HG03108 (cell line): ENCODE measurements at regions not wholly inside any gene's neighbourhood (a gene's known extent, or its start where the extent isn't known, plus 50 kb on each side); places are given as distances from the start of the nearest gene placed in this dataset.
"Not testable (repeated sequence)": the region's sequence is repeated elsewhere in the genome, so short reads cannot be mapped to it uniquely, and the experiment has no call there.

ENCODE experiments used
- ATAC-seq: cut with Tn5 transposase; IDR thresholded peaks from one replicate; pipeline ENCODE4 v1.9.1; 2021; ENCODE audit warnings: moderate library complexity; ENCODE audit not compliant: unreplicated experiment

DNA sequence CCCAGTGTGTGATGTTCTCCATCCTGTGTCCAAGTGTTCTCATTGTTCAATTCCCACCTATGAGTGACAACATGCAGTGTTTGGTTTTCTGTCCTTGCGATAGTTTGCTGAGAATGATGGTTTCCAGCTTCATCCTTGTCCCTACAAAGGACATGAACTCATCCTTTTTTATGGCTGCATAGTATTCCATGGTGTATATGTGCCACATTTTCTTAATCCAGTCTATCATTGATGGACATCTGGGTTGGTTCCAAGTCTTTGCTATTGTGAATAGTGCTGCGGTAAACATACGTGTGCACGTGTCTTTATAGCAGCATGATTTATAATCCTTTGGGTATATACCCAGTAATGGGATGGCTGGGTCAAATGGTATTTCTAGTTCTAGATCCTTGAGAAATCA lies 134.3 kb downstream of the CCDC71L start:
- not testable (repeated sequence) for ATAC-seq

GRCh38 chr7:106524690-106525059 lies 136.3 kb downstream of the CCDC71L start:
- no peak for ATAC-seq

GRCh38 chr7:106523482-106523881 lies 137.5 kb downstream of the CCDC71L start:
- ATAC-seq: no peak

DNA sequence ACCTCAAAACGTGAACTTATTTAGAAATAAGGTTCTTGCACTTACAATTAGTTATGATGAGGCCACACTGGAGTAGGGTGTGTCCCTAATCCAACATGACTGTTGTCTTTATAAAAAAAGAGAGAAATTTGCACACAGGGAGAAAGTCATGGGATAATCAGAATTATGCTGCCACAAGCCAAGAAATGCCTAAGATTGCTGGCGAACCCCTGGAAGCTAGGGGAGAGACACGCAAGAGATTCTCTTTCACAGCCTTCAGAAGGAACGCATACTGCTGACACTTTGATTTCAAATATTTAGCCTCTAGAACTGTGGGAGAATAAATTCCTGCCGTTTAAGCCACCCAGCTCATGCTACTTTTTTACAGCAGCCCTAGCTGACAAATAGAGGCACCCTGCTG lies 138.3 kb downstream of the CCDC71L start:
- ATAC-seq: no peak

- ATAC-seq: no peak
Measured at GRCh38 chr7:106521541-106521940, 139.4 kb downstream of the CCDC71L start.

DNA sequence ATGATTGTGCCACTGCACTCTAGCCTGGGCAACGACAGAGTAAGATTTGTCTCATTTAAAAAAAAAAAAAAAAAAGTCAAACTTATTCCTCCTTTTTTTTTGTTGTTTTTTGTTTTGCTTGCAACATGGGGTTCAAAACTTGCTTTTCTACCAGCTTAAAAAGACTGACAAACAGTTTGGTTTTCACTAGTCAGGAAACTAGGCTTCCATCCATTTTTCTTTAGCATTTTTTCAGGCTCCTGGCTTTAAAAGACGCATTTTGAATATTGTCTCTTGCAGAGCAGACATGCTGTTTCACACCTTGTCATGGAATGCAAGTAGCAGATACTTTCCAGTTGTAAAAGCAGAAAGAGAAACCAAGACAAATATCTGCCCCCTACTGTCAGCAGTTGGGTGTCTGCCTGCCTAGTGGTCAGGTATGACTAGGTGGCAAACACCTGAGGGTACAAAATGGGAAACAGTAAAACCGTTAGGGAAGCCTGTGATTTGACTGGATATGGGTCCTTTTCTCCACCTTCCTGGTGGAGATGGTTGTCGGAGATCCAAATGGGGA lies 139.9 kb downstream of the CCDC71L start:
- ATAC-seq: no peak

GRCh38 chr7:106518967-106519366 lies 142.0 kb downstream of the CCDC71L start:
- ATAC-seq: no peak

- no peak for ATAC-seq
Measured at GRCh38 chr7:106518239-106518638, 142.7 kb downstream of the CCDC71L start.

GRCh38 chr7:106517508-106517907 lies 143.4 kb downstream of the CCDC71L start:
- ATAC-seq: no peak

DNA sequence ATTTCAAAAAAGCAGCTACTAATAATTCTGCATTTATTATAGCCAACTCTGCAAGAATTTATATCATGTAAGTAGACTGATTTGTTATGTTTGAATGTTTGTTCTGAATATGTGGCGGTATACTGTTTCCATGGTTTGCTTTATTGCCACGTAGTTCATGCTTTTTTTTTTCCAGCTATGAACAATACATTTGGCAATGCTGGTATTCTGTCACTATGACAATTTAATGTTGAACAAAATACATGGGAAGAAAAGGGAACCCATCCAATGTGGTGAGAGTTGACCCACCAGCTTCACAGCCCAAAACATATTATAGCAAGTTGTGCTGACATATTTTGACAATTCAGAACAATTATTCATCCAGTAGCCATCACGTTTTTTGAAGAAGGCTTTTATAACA lies 145.6 kb downstream of the CCDC71L start:
- no peak for ATAC-seq

DNA sequence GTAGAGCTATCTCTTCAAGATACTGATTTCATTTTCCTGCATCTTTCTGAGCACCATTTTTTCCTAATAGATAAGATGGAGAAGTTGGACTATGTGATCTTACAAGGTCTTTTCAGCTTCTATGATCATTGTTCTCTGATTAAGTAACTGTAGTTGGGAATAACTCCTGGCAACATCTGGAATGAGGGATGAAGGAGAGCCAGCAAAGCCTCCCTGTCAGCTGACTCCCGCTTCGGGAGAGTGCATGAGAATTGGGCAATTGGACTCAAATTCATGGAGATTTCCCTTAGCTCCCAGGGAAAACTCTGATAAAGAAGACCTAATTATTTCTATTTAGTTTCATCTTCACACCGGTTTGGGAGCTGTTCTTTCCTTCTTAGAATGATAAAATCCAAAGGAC lies 146.1 kb downstream of the CCDC71L start:
- ATAC-seq: no peak

GRCh38 chr7:106512217-106512616 lies 148.7 kb downstream of the CCDC71L start:
- no peak for ATAC-seq

DNA sequence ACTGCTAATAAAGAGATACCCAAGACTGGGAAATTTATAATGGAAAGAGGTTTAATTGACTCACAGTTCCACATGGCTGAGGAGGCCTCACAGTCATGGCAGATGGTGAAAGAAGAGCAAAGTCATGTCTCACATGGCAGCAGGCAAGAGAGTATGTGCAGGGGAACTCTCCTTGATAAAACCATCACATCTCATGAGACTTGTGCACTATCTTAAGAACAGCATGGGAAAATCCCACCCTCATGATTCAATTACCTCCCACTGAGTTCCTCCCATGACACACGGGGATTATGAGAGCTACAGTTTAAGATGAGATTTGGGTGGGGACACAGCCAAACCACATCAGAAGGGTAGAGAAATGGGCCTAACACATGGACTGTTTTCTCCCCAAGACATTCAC lies 156.3 kb downstream of the CCDC71L start:
- no peak for ATAC-seq

GRCh38 chr7:106504207-106504606 lies 156.8 kb downstream of the CCDC71L start:
- ATAC-seq: no peak

DNA sequence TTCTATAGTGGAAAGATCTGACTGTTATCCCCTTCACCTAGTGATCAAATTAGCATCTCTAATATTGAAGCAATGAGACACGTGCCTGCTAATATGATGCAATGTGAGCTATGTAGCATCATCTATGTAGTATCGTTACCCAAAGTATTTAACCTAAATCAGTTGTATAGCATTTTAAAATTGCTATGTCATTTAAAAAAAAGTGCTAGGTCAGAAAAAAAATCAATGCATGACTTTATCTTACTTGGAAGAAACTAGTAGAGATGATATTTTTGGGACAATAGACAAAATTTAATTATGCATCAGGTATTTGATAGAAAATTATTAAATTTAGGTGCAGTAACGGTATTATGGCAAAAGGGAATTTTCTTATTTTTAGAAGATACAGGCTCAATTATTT lies 157.3 kb downstream of the CCDC71L start:
- no peak for ATAC-seq

GRCh38 chr7:106501605-106502580 lies 159.1 kb downstream of the CCDC71L start:
- ATAC-seq: no peak

GRCh38 chr7:106499897-106500296 lies 161.1 kb downstream of the CCDC71L start:
- no peak for ATAC-seq

DNA sequence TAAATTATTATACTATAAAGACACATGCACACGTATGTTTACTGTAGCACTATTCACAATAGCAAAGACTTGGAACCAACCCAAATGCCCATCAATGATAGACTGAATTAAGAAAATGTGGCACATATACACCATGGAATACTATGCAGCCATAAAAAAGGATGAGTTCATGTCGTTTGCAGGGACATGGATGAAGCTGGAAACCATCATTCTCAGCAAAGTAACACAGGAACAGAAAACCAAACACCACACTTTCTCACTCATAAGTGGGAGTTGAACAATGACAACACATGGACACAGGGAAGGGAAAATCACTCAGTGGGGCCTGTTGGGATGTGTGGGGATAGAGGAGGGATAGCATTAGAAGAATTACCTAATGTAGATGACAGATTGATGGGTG lies 163.0 kb downstream of the CCDC71L start:
- ATAC-seq: not testable (repeated sequence)

- no peak for ATAC-seq
Measured at GRCh38 chr7:106493041-106493731, 167.8 kb downstream of the CCDC71L start.

DNA sequence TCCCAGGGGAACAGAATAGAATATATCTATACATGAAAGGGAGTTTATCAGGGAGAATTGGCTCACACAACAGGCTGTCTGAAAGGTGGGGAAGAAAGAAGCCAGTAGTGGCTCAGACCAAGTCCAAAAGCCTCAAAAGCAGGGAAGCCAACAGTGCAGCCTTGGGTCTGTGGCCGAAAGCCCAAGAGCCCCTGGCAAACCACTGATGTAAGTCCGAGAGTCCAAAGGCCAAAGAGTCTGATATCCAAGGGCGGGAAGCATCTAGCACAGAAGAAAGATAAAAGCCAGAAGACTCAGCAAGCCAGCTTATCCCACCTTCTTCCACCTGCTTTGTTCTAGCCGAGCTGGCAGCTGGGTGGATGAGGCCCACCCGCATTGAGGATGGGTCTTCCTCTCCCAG lies 172.5 kb downstream of the CCDC71L start:
- ATAC-seq: no peak

DNA sequence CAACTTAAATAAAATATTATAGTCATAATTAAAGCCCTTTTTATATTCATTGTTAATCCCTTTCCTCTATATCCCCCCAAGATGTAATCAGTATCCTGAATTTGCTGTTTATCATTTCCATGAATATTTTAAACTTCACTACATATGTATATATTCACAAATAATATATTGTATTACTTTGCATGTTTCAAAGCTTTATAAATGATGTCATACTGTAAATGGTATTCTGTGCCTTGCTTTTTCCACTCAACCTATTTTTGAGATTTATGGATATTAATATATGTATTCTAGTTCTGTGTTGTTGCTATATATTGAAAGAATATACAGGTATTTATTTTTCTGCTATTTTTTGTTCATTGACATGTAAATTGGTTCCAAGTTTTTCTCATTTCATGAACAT lies 173.1 kb downstream of the CCDC71L start:
- no peak for ATAC-seq

GRCh38 chr7:106486331-106486730 lies 174.6 kb downstream of the CCDC71L start:
- no peak for ATAC-seq
